Spleen (tissue), 7 donors: ENCODE measurements at regions not wholly inside any gene's neighbourhood (a gene's known extent, or its start where the extent isn't known, plus 50 kb on each side); places are given as distances from the start of the nearest gene placed in this dataset.

Source experiments
- POLR2A ChIP-seq, 3 donors: fragments of 450-650 bp; IDR thresholded peaks; one replicate each; pipeline ENCODE4 v1.5.1; 2017; ENCODE audit warnings: antibody characterized with exemption in 3 of 3, mild to moderate bottlenecking in 1 of 3
- POLR2AphosphoS5 ChIP-seq, 3 donors: sonication (generic); formaldehyde crosslinking; IDR thresholded peaks; one replicate each; pipeline ENCODE4 v1.5.1; 2017; ENCODE audit warnings: antibody characterized with exemption in 3 of 3
- TF ChIP-seq, protein P1 (sequence below), 11 experiments: fragments of 200-600 bp in 7 of 11; fragments of 450-650 bp in 4 of 11; sonication (generic) in 4 of 11; IDR thresholded peaks in 8 of 11; conservative IDR thresholded peaks in 3 of 11; 1 replicate in 7 of 11; 2 replicates in 4 of 11; pipeline versions ENCODE4 v1.4.0 to v1.8.0; 2016 to 2021; ENCODE audit warnings: antibody characterized with exemption in 11 of 11, inconsistent platforms in 4 of 11, mild to moderate bottlenecking in 1 of 11
- donor health status: DM: no; HTN: no; CAD: no; lungs with moderate emphysema.
- donor health status: DM: no; HTN: no; CAD: no.
- donor health status: DM: no; HTN: no; CAD: no.

- TF ChIP-seq, protein P1, sequence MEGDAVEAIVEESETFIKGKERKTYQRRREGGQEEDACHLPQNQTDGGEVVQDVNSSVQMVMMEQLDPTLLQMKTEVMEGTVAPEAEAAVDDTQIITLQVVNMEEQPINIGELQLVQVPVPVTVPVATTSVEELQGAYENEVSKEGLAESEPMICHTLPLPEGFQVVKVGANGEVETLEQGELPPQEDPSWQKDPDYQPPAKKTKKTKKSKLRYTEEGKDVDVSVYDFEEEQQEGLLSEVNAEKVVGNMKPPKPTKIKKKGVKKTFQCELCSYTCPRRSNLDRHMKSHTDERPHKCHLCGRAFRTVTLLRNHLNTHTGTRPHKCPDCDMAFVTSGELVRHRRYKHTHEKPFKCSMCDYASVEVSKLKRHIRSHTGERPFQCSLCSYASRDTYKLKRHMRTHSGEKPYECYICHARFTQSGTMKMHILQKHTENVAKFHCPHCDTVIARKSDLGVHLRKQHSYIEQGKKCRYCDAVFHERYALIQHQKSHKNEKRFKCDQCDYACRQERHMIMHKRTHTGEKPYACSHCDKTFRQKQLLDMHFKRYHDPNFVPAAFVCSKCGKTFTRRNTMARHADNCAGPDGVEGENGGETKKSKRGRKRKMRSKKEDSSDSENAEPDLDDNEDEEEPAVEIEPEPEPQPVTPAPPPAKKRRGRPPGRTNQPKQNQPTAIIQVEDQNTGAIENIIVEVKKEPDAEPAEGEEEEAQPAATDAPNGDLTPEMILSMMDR (IDR thresholded peaks at IDR 0.05 in 8 of 11, conservative IDR thresholded peaks at IDR 0.05 in 3 of 11) = no peak
- TF ChIP-seq POLR2A (IDR thresholded peaks at IDR 0.05) = no peak
- no peak for TF ChIP-seq POLR2AphosphoS5 (IDR thresholded peaks at IDR 0.05)
Measured at GRCh38 chr18:65661391-65661790, 89.4 kb upstream of the CDH7 start.
